Adrenal gland (tissue), 5 donors: ENCODE measurements at regions not wholly inside any gene's neighbourhood (a gene's known extent, or its start where the extent isn't known, plus 50 kb on each side); places are given as distances from the start of the nearest gene placed in this dataset.
"Not testable (repeated sequence)": the region's sequence is repeated elsewhere in the genome, so short reads cannot be mapped to it uniquely, and the experiment has no call there.

Source experiments
- CTCF ChIP-seq, 6 experiments: fragments of 450-650 bp in 4 of 6; fragments of 200-600 bp in 2 of 6; sonication (generic) in 1 of 6; IDR thresholded peaks; 1 replicate in 5 of 6; 2 replicates in 1 of 6; pipeline versions ENCODE4 v1.5.1 to v1.8.0; 2016 to 2021; ENCODE audit warnings: antibody characterized with exemption in 6 of 6, mild to moderate bottlenecking in 2 of 6, moderate library complexity in 1 of 6
- POLR2A ChIP-seq, 2 donors: fragments of 450-650 bp; IDR thresholded peaks; one replicate each; pipeline ENCODE4 v1.6.1; 2017; ENCODE audit warnings: antibody characterized with exemption in 2 of 2, mild to moderate bottlenecking in 2 of 2, moderate library complexity in 1 of 2
- donor health status: DM: no; HTN: no; CAD: no.

- not testable (repeated sequence) for TF ChIP-seq CTCF, POLR2A (IDR thresholded peaks at IDR 0.05)
Measured at GRCh38 chr18:14378376-14378775, 165.0 kb downstream of the POTEC start.
